ENCODE measurements at regions not wholly inside any gene's neighbourhood (a gene's known extent, or its start where the extent isn't known, plus 50 kb on each side); places are given as distances from the start of the nearest gene placed in this dataset.

DNA sequence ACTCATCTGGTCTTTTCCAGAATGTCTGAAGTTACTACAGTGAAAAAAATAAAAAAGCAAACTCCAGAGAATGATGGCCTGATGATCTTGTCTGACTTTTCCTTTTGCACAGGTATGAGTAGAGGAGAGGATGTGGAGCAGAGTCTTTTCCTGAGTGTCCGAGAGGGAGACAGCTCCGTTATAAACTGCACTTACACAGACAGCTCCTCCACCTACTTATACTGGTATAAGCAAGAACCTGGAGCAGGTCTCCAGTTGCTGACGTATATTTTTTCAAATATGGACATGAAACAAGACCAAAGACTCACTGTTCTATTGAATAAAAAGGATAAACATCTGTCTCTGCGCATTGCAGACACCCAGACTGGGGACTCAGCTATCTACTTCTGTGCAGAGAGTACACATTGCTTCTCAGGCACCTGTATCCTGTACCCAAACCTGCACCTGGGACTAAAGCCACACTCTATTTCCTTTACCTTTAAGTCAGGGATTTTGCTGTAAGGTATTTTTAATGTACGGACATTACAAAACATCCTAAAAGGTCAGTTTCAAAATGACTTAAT is 75.8 kb upstream of the OR4E1 start:
- ChIA-PET CTCF (interaction anchor here (0.6 to 1.6 kb wide), 16 partner anchors 9 to 1323 kb away, joined by 3 to 7 read pairs (median 4); no protein-coding TSS in a partner anchor), POLR2A (no interaction called here)
- TF ChIP-seq CTBP1 (IDR thresholded peaks at IDR 0.05; ENCODE audit: borderline replicate concordance) (no peak), ZNF384 (IDR thresholded peaks at IDR 0.05) (no peak), NFRKB (IDR thresholded peaks at IDR 0.05) (no peak), PKNOX1 (IDR thresholded peaks at IDR 0.05) (no peak), L3MBTL2 (conservative IDR thresholded peaks at IDR 0.05) (no peak), SP1 (IDR thresholded peaks at IDR 0.05) (no peak)
- DNase-seq (ENCODE audit: extremely low spot score): no peak

- DNase-seq (ENCODE audit: extremely low spot score): peak; percentile 65
- TF ChIP-seq ARNT (IDR thresholded peaks at IDR 0.05) (no peak), TARDBP (IDR thresholded peaks at IDR 0.05) (no peak), PKNOX1 (IDR thresholded peaks at IDR 0.05) (no peak), SP1 (IDR thresholded peaks at IDR 0.05) (no peak), ELF4 (IDR thresholded peaks at IDR 0.05) (no peak), HDGF (IDR thresholded peaks at IDR 0.05; ENCODE audit: borderline replicate concordance) (no peak), FOXK2 (IDR thresholded peaks at IDR 0.05) (no peak), SUZ12 (IDR thresholded peaks at IDR 0.05) (no peak), LEF1 (IDR thresholded peaks at IDR 0.05; ENCODE audit: borderline replicate concordance) (no peak), CTBP1 (IDR thresholded peaks at IDR 0.05; ENCODE audit: borderline replicate concordance) (no peak), NFRKB (IDR thresholded peaks at IDR 0.05) (no peak), FOXA1 (IDR thresholded peaks at IDR 0.05) (no peak), ZNF384 (IDR thresholded peaks at IDR 0.05) (no peak), L3MBTL2 (conservative IDR thresholded peaks at IDR 0.05) (no peak), BHLHE40 (IDR thresholded peaks at IDR 0.05; ENCODE audit: borderline replicate concordance) (no peak), FOXM1 (IDR thresholded peaks at IDR 0.05; ENCODE audit: borderline replicate concordance) (no peak)
- CTCF ChIA-PET: interaction anchor here (0.6 to 1.6 kb wide), 16 partner anchors 8 to 1324 kb away, joined by 3 to 7 read pairs (median 4); no protein-coding TSS in a partner anchor
- POLR2A ChIA-PET: no interaction called here
Observed at GRCh38 chr14:21748869-21749303, 75.3 kb upstream of the OR4E1 start.

GRCh38 chr14:21735639-21736307 is 62.2 kb upstream of the OR4E1 start:
- DNase-seq (ENCODE audit: extremely low spot score): no peak
- no peak for TF ChIP-seq BHLHE40 (IDR thresholded peaks at IDR 0.05; ENCODE audit: borderline replicate concordance)
- TF ChIP-seq L3MBTL2 (conservative IDR thresholded peaks at IDR 0.05): no peak
- TF ChIP-seq FOXA1 (IDR thresholded peaks at IDR 0.05): no peak
- POLR2A ChIA-PET: no interaction called here
- CTCF ChIA-PET: interaction anchor here (0.7 to 1.2 kb wide), 2 partner anchors 13 to 80 kb away, joined by 3 read pairs; no protein-coding TSS in a partner anchor

GRCh38 chr14:21735200-21735599 is 61.6 kb upstream of the OR4E1 start:
- CTCF ChIA-PET: interaction anchor here (1.1 kb wide), 1 partner anchor 29 kb away, joined by 3 read pairs; no protein-coding TSS in a partner anchor
- TF ChIP-seq HDGF (IDR thresholded peaks at IDR 0.05; ENCODE audit: borderline replicate concordance) (no peak), NFRKB (IDR thresholded peaks at IDR 0.05) (no peak), TARDBP (IDR thresholded peaks at IDR 0.05) (no peak)
- no peak for DNase-seq (ENCODE audit: extremely low spot score)
- POLR2A ChIA-PET: no interaction called here

GRCh38 chr14:21734457-21735074 is 60.9 kb upstream of the OR4E1 start:
- ChIA-PET POLR2A (no interaction called here), CTCF (interaction anchor here (0.7 to 1.3 kb wide), 12 partner anchors 8 to 716 kb away, joined by 3 to 13 read pairs (median 4); no protein-coding TSS in a partner anchor)
- DNase-seq (ENCODE audit: extremely low spot score): peak; percentile 48
- TF ChIP-seq PKNOX1 (IDR thresholded peaks at IDR 0.05): 0 out of 2 replicates have a peak, but pooled peaks have one; percentile 12
- no peak for TF ChIP-seq TARDBP (IDR thresholded peaks at IDR 0.05)

GRCh38 chr14:21729703-21730233 is 56.1 kb upstream of the OR4E1 start:
- TF ChIP-seq TARDBP (IDR thresholded peaks at IDR 0.05): no peak
- POLR2A ChIA-PET: no interaction called here
- DNase-seq (ENCODE audit: extremely low spot score): no peak
- CTCF ChIA-PET: interaction anchor here (1.3 kb wide), 1 partner anchor 20 kb away, joined by 3 read pairs; no protein-coding TSS in a partner anchor

DNA sequence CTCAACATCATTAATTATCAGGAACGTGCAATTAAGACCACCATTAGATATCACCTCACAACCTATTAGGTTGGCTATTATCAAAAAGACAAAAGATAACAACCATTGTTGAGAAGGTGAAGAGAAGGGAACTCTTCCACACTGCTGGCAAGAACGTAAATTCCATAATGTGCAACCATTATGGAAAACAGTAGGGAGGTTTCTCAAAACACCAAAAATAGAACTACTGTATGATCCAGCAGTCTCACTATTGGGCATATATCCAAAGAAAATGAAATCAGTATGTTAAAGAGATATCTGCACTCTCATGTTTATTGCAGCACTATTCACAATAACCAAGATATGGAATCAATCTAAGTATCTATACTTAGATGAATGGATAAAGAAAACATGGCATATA is 51.6 kb upstream of the OR4E1 start:
- TF ChIP-seq PKNOX1 (IDR thresholded peaks at IDR 0.05): no peak
- TF ChIP-seq FOXM1 (IDR thresholded peaks at IDR 0.05; ENCODE audit: borderline replicate concordance): no peak
- TF ChIP-seq BHLHE40 (IDR thresholded peaks at IDR 0.05; ENCODE audit: borderline replicate concordance): no peak
- no peak for TF ChIP-seq FOXK2 (IDR thresholded peaks at IDR 0.05)
- TF ChIP-seq SP1 (IDR thresholded peaks at IDR 0.05): no peak
- POLR2A ChIA-PET: no interaction called here
- CTCF ChIA-PET: interaction anchor here (1.5 kb wide), 1 partner anchor 9 kb away, joined by 6 read pairs; no protein-coding TSS in a partner anchor
- DNase-seq (ENCODE audit: extremely low spot score): no peak

All from HEK293T (cell line).